Body of pancreas (tissue), 4 donors: ENCODE measurements at regions not wholly inside any gene's neighbourhood (a gene's known extent, or its start where the extent isn't known, plus 50 kb on each side); places are given as distances from the start of the nearest gene placed in this dataset.

Source experiments
- ATAC-seq: fragments of 150-250 bp; one replicate; pipeline ENCODE4 v1.9.1; 2016
- DNase-seq, 4 donors: peaks; one replicate each; pipeline ENCODE4 v3.0.0-alpha.2; 2019
- H3K27ac ChIP-seq, 4 donors: fragments of 200-600 bp; sonication (generic); 1 replicate in 3 of 4; 2 replicates in 1 of 4; pipeline versions ENCODE4 v1.5.1 to v1.6.1; 2016 to 2019; ENCODE audit warnings: mild to moderate bottlenecking in 1 of 4, mixed read lengths in 1 of 4, moderate library complexity in 1 of 4
- H3K27me3 ChIP-seq, 2 donors: fragments of 200-600 bp; sonication (generic); one replicate each; pipeline ENCODE4 v1.6.0; 2016; ENCODE audit warnings: mild to moderate bottlenecking in 1 of 2
- H3K36me3 ChIP-seq, 2 donors: fragments of 200-600 bp; sonication (generic); replicated peaks in 1 of 2; 2 replicates each; pipeline ENCODE4 v1.5.1; 2016; ENCODE audit warnings: low read depth in 2 of 2; ENCODE audit not compliant: insufficient read depth in 1 of 2
- H3K4me1 ChIP-seq: fragments of 200-600 bp; sonication (generic); one replicate; pipeline ENCODE4 v1.6.0; 2016
- H3K4me3 ChIP-seq, 2 donors: fragments of 200-600 bp; sonication (generic); 1 replicate in 1 of 2; 2 replicates in 1 of 2; pipeline ENCODE4 v1.5.1; 2016 to 2019
- H3K9me3 ChIP-seq, 3 donors: fragments of 200-600 bp; sonication (generic); 1 replicate in 2 of 3; 2 replicates in 1 of 3; pipeline ENCODE4 v1.5.1; 2016
- POLR2A ChIP-seq, 3 donors: fragments of 450-650 bp; IDR thresholded peaks; one replicate each; pipeline ENCODE4 v1.6.1; 2016; ENCODE audit warnings: antibody characterized with exemption in 3 of 3, mild to moderate bottlenecking in 2 of 3
- WGBS, 2 donors: methylation state at CpG; one replicate each; pipeline ENCODE4 v1.1.5; 2017; 5-methylcytosine and 5-hydroxymethylcytosine counted together
- intact Hi-C: fragments of 100-400 bp; cut with DNase I; formaldehyde crosslinking; loops from one replicate; pipeline ENCODE4 v1.15.1; 2023
- TF ChIP-seq, protein P1 (sequence below), 7 experiments: fragments of 450-650 bp in 4 of 7; fragments of 200-600 bp in 3 of 7; sonication (generic) in 3 of 7; IDR thresholded peaks; one replicate each; pipeline ENCODE4 v1.5.1; 2016 to 2019; ENCODE audit warnings: antibody characterized with exemption in 7 of 7

DNA sequence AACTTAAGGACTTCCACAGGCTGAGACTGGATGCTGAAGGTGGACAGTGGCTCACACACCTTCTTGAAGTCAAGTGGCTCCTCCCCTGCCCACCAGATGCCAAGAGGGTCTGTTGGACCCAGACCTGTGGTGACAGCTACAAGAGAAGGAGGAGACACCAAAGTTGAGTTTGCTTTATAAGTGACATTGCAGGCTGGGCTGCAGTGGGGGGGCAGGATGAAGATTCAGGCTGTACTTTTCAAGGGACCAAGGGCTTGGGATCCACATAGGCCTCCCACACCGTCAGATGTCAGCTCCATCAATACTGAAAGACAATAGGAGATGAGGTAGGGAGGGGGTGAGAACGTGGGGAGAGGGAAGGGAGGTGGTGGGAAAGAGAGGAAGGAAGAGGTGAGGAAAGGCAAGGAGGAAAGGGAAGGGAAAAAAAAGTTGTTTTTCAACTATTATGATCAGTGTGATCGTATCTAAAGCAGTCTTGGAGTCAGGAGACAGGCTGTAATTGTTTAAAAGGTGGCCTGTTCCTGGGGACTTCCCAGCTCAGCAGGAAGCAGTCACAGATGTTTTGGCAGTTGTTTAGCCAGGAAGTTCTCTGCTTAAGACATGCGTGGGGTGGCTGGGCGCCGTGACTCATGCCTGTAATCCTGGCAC lies 84.1 kb upstream of the RESF1 start:
- peak; percentile 33 to 68 (median 52) for DNase-seq
- H3K27me3 ChIP-seq, result no peaks in the 10 kb centered on the region
- intact Hi-C loops, result no loop called here
- peak overlapping the region in 3 of 4 donors; percentile 40 to 77 (median 57) for H3K27ac ChIP-seq
- H3K4me3 ChIP-seq, result no peak overlapping the region
- no peaks in the 10 kb centered on the region for H3K9me3 ChIP-seq
- 34 to 62% methylated on average over 6 of the region's 6 CpGs for WGBS, 2 donors
- TF ChIP-seq, protein P1, sequence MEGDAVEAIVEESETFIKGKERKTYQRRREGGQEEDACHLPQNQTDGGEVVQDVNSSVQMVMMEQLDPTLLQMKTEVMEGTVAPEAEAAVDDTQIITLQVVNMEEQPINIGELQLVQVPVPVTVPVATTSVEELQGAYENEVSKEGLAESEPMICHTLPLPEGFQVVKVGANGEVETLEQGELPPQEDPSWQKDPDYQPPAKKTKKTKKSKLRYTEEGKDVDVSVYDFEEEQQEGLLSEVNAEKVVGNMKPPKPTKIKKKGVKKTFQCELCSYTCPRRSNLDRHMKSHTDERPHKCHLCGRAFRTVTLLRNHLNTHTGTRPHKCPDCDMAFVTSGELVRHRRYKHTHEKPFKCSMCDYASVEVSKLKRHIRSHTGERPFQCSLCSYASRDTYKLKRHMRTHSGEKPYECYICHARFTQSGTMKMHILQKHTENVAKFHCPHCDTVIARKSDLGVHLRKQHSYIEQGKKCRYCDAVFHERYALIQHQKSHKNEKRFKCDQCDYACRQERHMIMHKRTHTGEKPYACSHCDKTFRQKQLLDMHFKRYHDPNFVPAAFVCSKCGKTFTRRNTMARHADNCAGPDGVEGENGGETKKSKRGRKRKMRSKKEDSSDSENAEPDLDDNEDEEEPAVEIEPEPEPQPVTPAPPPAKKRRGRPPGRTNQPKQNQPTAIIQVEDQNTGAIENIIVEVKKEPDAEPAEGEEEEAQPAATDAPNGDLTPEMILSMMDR (IDR thresholded peaks at IDR 0.05), result no peak
- no peak for TF ChIP-seq POLR2A (IDR thresholded peaks at IDR 0.05)
- H3K36me3 ChIP-seq, result no peaks in the 10 kb centered on the region
- no peaks in the 10 kb centered on the region for H3K4me1 ChIP-seq
- peak; percentile 88 for ATAC-seq

DNA sequence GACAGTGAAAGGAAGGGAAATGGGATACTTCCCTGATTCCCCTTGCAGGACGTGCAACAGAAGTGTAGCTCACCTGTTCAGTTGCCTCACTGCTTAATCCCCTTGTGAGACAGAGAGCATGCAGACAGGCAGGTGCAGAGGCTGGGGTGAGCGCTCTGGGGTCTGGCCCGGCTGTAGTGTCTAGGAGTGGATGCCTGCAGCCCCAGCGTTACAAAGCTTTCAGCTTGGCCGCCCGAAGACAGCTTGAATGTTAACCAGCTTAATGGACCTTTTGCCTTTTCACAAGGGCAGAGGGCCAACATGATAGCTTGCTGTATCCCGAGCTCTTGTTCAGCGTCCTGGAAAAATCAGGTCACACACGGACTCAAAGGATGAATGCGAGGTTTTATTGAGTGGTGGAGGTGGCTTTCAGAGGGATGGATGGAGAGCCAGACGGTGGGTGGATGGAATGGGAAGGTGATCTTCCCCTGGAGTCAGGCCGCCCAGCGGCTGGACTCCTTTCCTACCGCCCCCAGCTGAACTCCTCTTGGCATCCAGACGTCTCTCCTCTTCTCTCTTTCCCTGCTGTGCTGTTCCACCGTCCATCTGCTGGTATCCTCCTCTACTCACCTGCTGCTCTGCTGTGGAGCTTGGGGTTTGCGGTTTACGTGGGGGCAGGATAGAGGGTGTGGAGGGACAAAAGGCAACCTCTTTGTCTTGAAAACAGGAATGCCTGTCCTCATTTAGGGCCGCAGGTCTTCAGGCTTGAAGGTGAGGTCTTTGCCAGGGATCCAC lies 86.2 kb upstream of the RESF1 start:
- H3K4me3 ChIP-seq, result no peak overlapping the region
- no peaks in the 10 kb centered on the region for H3K36me3 ChIP-seq
- H3K27ac ChIP-seq, result no peak overlapping the region
- no peaks in the 10 kb centered on the region for H3K9me3 ChIP-seq
- intact Hi-C loops, result no loop called here
- H3K27me3 ChIP-seq, result no peaks in the 10 kb centered on the region
- peaks cover 12% of the 10 kb centered on the region for H3K4me1 ChIP-seq
- no peak for ATAC-seq
- DNase-seq, result no peak
- WGBS, 2 donors, result 70 to 80% methylated on average over 15 to 18 of the region's 19 CpGs
- TF ChIP-seq POLR2A (IDR thresholded peaks at IDR 0.05), result no peak
- TF ChIP-seq, protein P1 (IDR thresholded peaks at IDR 0.05), result no peak

DNA sequence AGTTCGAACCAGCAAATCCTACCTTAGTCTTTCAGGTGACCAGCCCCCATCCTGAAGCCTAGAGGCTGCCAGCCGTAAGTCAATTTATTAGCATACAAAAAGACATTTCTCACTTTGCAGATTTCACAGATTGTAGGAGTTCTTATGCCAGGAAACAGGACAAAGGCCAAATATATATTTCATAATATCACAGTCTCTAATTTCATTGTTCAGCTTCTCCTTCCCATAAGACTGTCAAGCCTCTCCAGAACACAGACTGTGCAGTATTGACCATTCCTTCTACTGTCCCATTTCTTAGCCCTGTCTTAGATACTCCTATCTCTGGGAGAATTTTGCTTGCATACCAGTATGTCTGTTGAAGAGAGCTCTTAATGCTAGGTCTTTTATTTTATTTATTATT lies 89.2 kb upstream of the RESF1 start:
- no peaks in the 10 kb centered on the region for H3K9me3 ChIP-seq
- DNase-seq, result no peak
- H3K4me1 ChIP-seq, result peaks cover 12% of the 10 kb centered on the region
- H3K27ac ChIP-seq, result peak overlapping the region in 1 of 4 donors; percentile 15
- TF ChIP-seq, protein P1 (IDR thresholded peaks at IDR 0.05), result no peak
- no peak for TF ChIP-seq POLR2A (IDR thresholded peaks at IDR 0.05)
- WGBS, 2 donors, result 68 to 70% methylated on average over 2 of the region's 2 CpGs
- no peak for ATAC-seq
- H3K36me3 ChIP-seq, result no peaks in the 10 kb centered on the region
- intact Hi-C loops, result no loop called here
- H3K27me3 ChIP-seq, result no peaks in the 10 kb centered on the region
- no peak overlapping the region for H3K4me3 ChIP-seq

DNA sequence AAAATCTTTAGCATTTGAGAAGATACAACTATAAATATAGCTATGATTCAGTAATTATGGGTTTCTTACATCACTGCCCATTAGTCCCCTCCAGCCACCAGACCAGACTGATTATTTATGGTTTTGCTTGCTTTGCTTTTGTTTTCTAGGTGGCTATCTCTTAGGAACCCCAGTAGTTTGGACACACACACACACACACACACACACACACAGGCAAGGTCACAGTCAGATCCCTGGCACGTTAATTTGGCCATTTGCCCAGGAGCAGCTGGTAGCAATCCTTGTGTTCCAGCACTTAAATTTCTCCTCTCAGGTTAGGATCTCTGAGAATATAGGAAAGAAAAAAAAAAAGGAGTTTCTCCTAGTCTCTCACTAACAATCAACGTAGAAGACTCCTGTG lies 90.2 kb upstream of the RESF1 start:
- no peak for TF ChIP-seq POLR2A (IDR thresholded peaks at IDR 0.05)
- TF ChIP-seq, protein P1 (IDR thresholded peaks at IDR 0.05), result no peak
- 8 to 11% methylated on average over 2 of the region's 2 CpGs for WGBS, 2 donors

More for the DNA sequence above, 90.2 kb upstream of the RESF1 start:
- Histone ChIP-seq H3K4me1 (peaks cover 12% of the 10 kb centered on the region), H3K9me3 (no peaks in the 10 kb centered on the region), H3K27ac (peak overlapping the region in 1 of 4 donors; percentile 41), H3K27me3 (no peaks in the 10 kb centered on the region), H3K4me3 (no peak overlapping the region), H3K36me3 (no peaks in the 10 kb centered on the region)
- peak; percentile 87 for ATAC-seq
- peak; percentile 85 to 91 (median 88) for DNase-seq
- intact Hi-C loops, result no loop called here
